DND-41 (cell line): ENCODE measurements at regions not wholly inside any gene's neighbourhood (a gene's known extent, or its start where the extent isn't known, plus 50 kb on each side); places are given as distances from the start of the nearest gene placed in this dataset.

Source experiments
- ATAC-seq: fragments of 200-7000 bp; cut with Tn5 transposase; 3 replicates; pipeline ENCODE4 v1.9.1; 2021; ENCODE audit warnings: low read depth; ENCODE audit not compliant: insufficient read depth
- DNase-seq: peaks from one replicate; pipeline ENCODE4 v3.0.0-alpha.2; 2020
- H2AFZ ChIP-seq: 2 replicates; pipeline ENCODE4 v1.6.0; 2012; ENCODE audit warnings: low read depth, low read length
- H3K27ac ChIP-seq: 2 replicates; pipeline ENCODE4 v1.5.1; 2012; ENCODE audit warnings: low read length, inconsistent platforms
- H3K27me3 ChIP-seq: fragments of 200-600 bp; sonication (generic); 2 replicates; pipeline ENCODE4 v1.6.0; 2012; ENCODE audit warnings: low read length, mild to moderate bottlenecking, inconsistent platforms; ENCODE audit not compliant: insufficient read depth, poor library complexity
- H3K36me3 ChIP-seq: 2 replicates; pipeline ENCODE4 v1.5.1; 2012; ENCODE audit warnings: low read length, inconsistent platforms; ENCODE audit not compliant: insufficient read depth
- H3K4me1 ChIP-seq: 2 replicates; pipeline ENCODE4 v1.5.1; 2012; ENCODE audit warnings: mild to moderate bottlenecking, low read length; ENCODE audit not compliant: insufficient read depth
- H3K4me2 ChIP-seq: 2 replicates; pipeline ENCODE4 v1.6.0; 2012; ENCODE audit warnings: mild to moderate bottlenecking, moderate library complexity, low read length, inconsistent platforms; ENCODE audit not compliant: insufficient read depth
- H3K4me3 ChIP-seq, 2 experiments: fragments of 200-600 bp in 1 of 2; shearing (Covaris generic) in 1 of 2; 2 replicates each; pipeline ENCODE4 v1.5.1; 2012 to 2016; ENCODE audit warnings: inconsistent platforms in 2 of 2, low read length in 2 of 2, mild to moderate bottlenecking in 2 of 2, low read depth in 1 of 2, moderate library complexity in 1 of 2
- H3K79me2 ChIP-seq: 2 replicates; pipeline ENCODE4 v1.6.0; 2012; ENCODE audit warnings: low read length, inconsistent platforms; ENCODE audit not compliant: insufficient read depth
- H3K9ac ChIP-seq: 2 replicates; pipeline ENCODE4 v1.6.0; 2012; ENCODE audit warnings: low read depth, mild to moderate bottlenecking, inconsistent platforms, low read length, moderate library complexity
- H3K9me3 ChIP-seq: 2 replicates; pipeline ENCODE4 v1.5.1; 2012; ENCODE audit warnings: low read length, moderate library complexity, mild to moderate bottlenecking, inconsistent platforms; ENCODE audit not compliant: insufficient read depth, severe bottlenecking
- H4K20me1 ChIP-seq: 2 replicates; pipeline ENCODE4 v1.6.0; 2012; ENCODE audit warnings: low read length; ENCODE audit not compliant: insufficient read depth
- CTCF ChIP-seq: IDR thresholded peaks from 2 replicates; pipeline ENCODE4 v1.5.1; 2012; ENCODE audit warnings: borderline replicate concordance, low read length, moderate library complexity, mild to moderate bottlenecking; ENCODE audit not compliant: poor library complexity, severe bottlenecking; ENCODE audit errors: extremely low read depth
- EZH2 ChIP-seq: IDR thresholded peaks from 3 replicates; pipeline ENCODE4 v1.6.1; 2012; ENCODE audit warnings: borderline replicate concordance, low read depth, mild to moderate bottlenecking, moderate library complexity, low read length, inconsistent platforms; ENCODE audit not compliant: severe bottlenecking

GRCh38 chr1:14138135-14138506 is 438.1 kb downstream of the PRDM2 start:
- TF ChIP-seq CTCF (no peak), EZH2 (no peak)

GRCh38 chr1:14138687-14139086 is 438.7 kb downstream of the PRDM2 start:
- no peak overlapping the region for H3K27ac ChIP-seq
- no peak for TF ChIP-seq EZH2
- TF ChIP-seq CTCF, result no peak

More at GRCh38 chr1:14138135-14138506, 438.1 kb downstream of the PRDM2 start:
- Histone ChIP-seq H3K9me3 (no peaks in the 10 kb centered on the region), H3K4me3 (no peak overlapping the region), H4K20me1 (no peaks in the 10 kb centered on the region), H3K79me2 (no peaks in the 10 kb centered on the region), H3K4me2 (no peak overlapping the region), H2AFZ (no peak overlapping the region), H3K4me1 (no peaks in the 10 kb centered on the region), H3K27me3 (no peaks in the 10 kb centered on the region), H3K27ac (no peak overlapping the region), H3K9ac (no peak overlapping the region), H3K36me3 (no peaks in the 10 kb centered on the region)
- DNase-seq (no peak), ATAC-seq (no peak)

GRCh38 chr1:14140831-14141401 is 440.9 kb downstream of the PRDM2 start:
- no peak for TF ChIP-seq CTCF
- no peak for TF ChIP-seq EZH2
- H3K4me3 ChIP-seq, result no peak overlapping the region
- no peaks in the 10 kb centered on the region for H3K79me2 ChIP-seq
- H3K9ac ChIP-seq, result no peak overlapping the region
- no peaks in the 10 kb centered on the region for H3K36me3 ChIP-seq
- no peak overlapping the region for H2AFZ ChIP-seq
- H3K9me3 ChIP-seq, result no peaks in the 10 kb centered on the region
- ATAC-seq (no peak), DNase-seq (no peak)
- no peaks in the 10 kb centered on the region for H4K20me1 ChIP-seq
- H3K27ac ChIP-seq, result no peak overlapping the region
- H3K4me1 ChIP-seq, result no peaks in the 10 kb centered on the region
- no peak overlapping the region for H3K4me2 ChIP-seq
- H3K27me3 ChIP-seq, result no peaks in the 10 kb centered on the region

More at GRCh38 chr1:14138687-14139086, 438.7 kb downstream of the PRDM2 start:
- ATAC-seq (no peak), DNase-seq (no peak)
- no peaks in the 10 kb centered on the region for H3K79me2 ChIP-seq
- H3K9me3 ChIP-seq, result no peaks in the 10 kb centered on the region
- H3K4me3 ChIP-seq, result no peak overlapping the region
- no peaks in the 10 kb centered on the region for H4K20me1 ChIP-seq
- no peaks in the 10 kb centered on the region for H3K4me1 ChIP-seq
- H3K4me2 ChIP-seq, result no peak overlapping the region
- H3K36me3 ChIP-seq, result no peaks in the 10 kb centered on the region
- no peaks in the 10 kb centered on the region for H3K27me3 ChIP-seq
- H2AFZ ChIP-seq, result no peak overlapping the region
- H3K9ac ChIP-seq, result no peak overlapping the region
